Common myeloid progenitor, CD34-positive (primary cell): ENCODE measurements at regions not wholly inside any gene's neighbourhood (a gene's known extent, or its start where the extent isn't known, plus 50 kb on each side); places are given as distances from the start of the nearest gene placed in this dataset.
"Not testable (repeated sequence)": the region's sequence is repeated elsewhere in the genome, so short reads cannot be mapped to it uniquely, and the experiment has no call there.

Experiments
- CTCF ChIA-PET: fragments of 350-600 bp; sonication (Branson Sonifier 250); formaldehyde crosslinking; loops from one replicate; lab custom pipeline; 2021; ENCODE audit warnings: antibody characterized with exemption; lab: Charles Lee
- POLR2A ChIA-PET: fragments of 350-600 bp; sonication (Branson Sonifier 250); formaldehyde crosslinking; loops from one replicate; lab custom pipeline; 2021; ENCODE audit warnings: antibody characterized with exemption; lab: Charles Lee
- DNase-seq, 3 donors: peaks; one replicate each; pipeline versions ENCODE4 v3.0.0 to v3.0.0-alpha.2; 2013
- H3K27ac ChIP-seq, 2 experiments: 1 replicate in 1 of 2; 2 replicates in 1 of 2; pipeline ENCODE4 v1.7.0; 2013; ENCODE audit warnings: inconsistent platforms in 2 of 2, low read length in 2 of 2, mild to moderate bottlenecking in 2 of 2, low read depth in 1 of 2, moderate library complexity in 1 of 2; ENCODE audit not compliant: severe bottlenecking in 2 of 2, insufficient read depth in 1 of 2, poor library complexity in 1 of 2
- H3K27me3 ChIP-seq, 5 experiments: replicated peaks in 2 of 5; 1 replicate in 3 of 5; 2 replicates in 2 of 5; pipeline versions ENCODE4 v1.6.1 to v1.7.0; 2013; ENCODE audit warnings: low read length in 4 of 5, mild to moderate bottlenecking in 2 of 5, moderate library complexity in 2 of 5, inconsistent platforms in 1 of 5; ENCODE audit not compliant: insufficient read depth in 5 of 5, control insufficient read depth in 4 of 5
- H3K36me3 ChIP-seq, 4 experiments: 1 replicate in 2 of 4; 2 replicates in 2 of 4; pipeline versions ENCODE4 v1.6.1 to v1.7.0; 2013; ENCODE audit warnings: low read length in 3 of 4, control low read depth in 1 of 4, mild to moderate bottlenecking in 1 of 4; ENCODE audit not compliant: control insufficient read depth in 4 of 4, insufficient read depth in 4 of 4
- H3K4me1 ChIP-seq, 4 experiments: 1 replicate in 3 of 4; 2 replicates in 1 of 4; pipeline versions ENCODE4 v1.6.1 to v1.7.1; 2013; ENCODE audit warnings: low read length in 3 of 4, mild to moderate bottlenecking in 3 of 4, control low read depth in 1 of 4, inconsistent platforms in 1 of 4, moderate library complexity in 1 of 4; ENCODE audit not compliant: control insufficient read depth in 4 of 4, insufficient read depth in 4 of 4; ENCODE audit errors: control extremely low read depth in 1 of 4
- H3K4me3 ChIP-seq, 7 experiments: 1 replicate in 4 of 7; 2 replicates in 3 of 7; pipeline versions ENCODE4 v1.5.1 to v1.7.0; 2013; ENCODE audit warnings: mild to moderate bottlenecking in 7 of 7, low read length in 6 of 7, moderate library complexity in 6 of 7, inconsistent platforms in 2 of 7, low read depth in 2 of 7, control low read depth in 1 of 7; ENCODE audit not compliant: insufficient read depth in 4 of 7, control insufficient read depth in 1 of 7; ENCODE audit errors: extremely low read depth in 1 of 7
- H3K9me3 ChIP-seq, 5 experiments: 1 replicate in 4 of 5; 2 replicates in 1 of 5; pipeline versions ENCODE4 v1.6.1 to v1.7.1; 2013; ENCODE audit warnings: low read length in 4 of 5, mild to moderate bottlenecking in 2 of 5, inconsistent platforms in 1 of 5, low read depth in 1 of 5, moderate library complexity in 1 of 5; ENCODE audit not compliant: control insufficient read depth in 4 of 5, insufficient read depth in 2 of 5; ENCODE audit errors: control extremely low read depth in 1 of 5
- WGBS: methylation state at CpG from one replicate; pipeline ENCODE4 v1.1.5; 2013; ENCODE audit not compliant: insufficient coverage; 5-methylcytosine and 5-hydroxymethylcytosine counted together

DNA sequence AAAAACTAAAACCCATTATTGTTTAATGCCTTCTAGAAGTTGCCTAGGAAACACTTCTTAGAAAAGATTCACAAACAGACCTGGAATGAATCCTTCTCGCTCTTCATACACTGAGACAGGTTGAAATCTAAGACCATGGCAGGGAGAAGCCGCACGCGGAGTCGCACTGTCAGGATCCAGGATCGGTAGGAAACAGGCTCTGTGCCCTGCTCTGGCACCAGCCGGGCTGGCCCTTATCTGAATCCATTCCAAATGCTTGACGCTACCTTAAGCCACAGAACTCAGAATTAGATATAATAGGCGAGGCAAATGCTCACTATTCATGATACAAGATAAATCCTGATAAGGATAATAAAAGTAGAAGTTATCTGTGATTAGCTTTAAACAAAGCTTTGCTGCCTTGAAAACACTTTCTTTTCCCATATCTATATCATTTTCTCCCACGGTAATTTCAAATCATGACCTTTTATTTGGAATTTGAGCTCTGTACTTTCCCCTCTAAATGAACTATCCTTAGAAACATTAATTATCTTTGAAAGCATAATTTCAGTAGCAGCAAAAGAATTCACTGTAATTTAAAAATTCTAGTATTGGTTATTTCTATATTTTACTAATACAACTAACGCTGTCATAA, 385.6 kb downstream of the IRS2 start:
- H3K27me3 ChIP-seq: no peaks in the 10 kb centered on the region
- H3K4me1 ChIP-seq: no peaks in the 10 kb centered on the region
- 98% methylated on average over 6 of the region's 11 CpGs for WGBS
- H3K27ac ChIP-seq: no peak overlapping the region
- DNase-seq: no peak
- ChIA-PET CTCF (no interaction called here), POLR2A (interaction anchor here (0.7 kb wide), 1 partner anchor 1403 kb away, joined by 3 read pairs; no protein-coding TSS in a partner anchor)
- H3K9me3 ChIP-seq: peaks cover 0 to 2% (median 0%) of the 10 kb centered on the region in 5 experiments
- H3K36me3 ChIP-seq: no peaks in the 10 kb centered on the region
- H3K4me3 ChIP-seq: no peak overlapping the region

DNA sequence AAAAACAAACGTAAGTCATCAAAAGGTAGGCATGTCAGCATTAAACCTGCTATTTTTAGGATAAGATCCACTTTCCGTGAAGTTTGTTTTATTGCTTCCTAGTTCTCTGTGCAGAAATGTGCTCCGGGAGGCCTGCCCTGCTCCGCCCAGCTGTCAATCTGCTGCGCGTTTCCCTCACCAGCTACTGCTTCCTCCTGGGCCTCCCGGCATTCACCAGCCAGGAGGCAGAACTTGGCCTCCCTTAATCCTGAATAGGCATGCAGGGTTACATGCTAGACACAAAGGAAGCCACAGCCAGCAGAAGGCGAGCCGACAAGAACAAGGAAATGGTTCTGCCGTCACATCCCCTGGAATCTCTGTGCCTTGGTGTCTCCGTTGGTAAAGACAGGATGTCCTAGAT, 386.2 kb downstream of the IRS2 start:
- no peak overlapping the region for H3K27ac ChIP-seq
- no peak overlapping the region for H3K4me3 ChIP-seq
- POLR2A ChIA-PET: no interaction called here
- H3K4me1 ChIP-seq: no peaks in the 10 kb centered on the region
- H3K9me3 ChIP-seq: peaks cover 0 to 2% (median 0%) of the 10 kb centered on the region in 5 experiments
- CTCF ChIA-PET: interaction anchor here (1.0 kb wide), 1 partner anchor 18 kb away, joined by 4 read pairs; no protein-coding TSS in a partner anchor
- DNase-seq: no peak
- 25% methylated on average over 10 of the region's 11 CpGs for WGBS
- H3K36me3 ChIP-seq: no peaks in the 10 kb centered on the region
- H3K27me3 ChIP-seq: no peaks in the 10 kb centered on the region

DNA sequence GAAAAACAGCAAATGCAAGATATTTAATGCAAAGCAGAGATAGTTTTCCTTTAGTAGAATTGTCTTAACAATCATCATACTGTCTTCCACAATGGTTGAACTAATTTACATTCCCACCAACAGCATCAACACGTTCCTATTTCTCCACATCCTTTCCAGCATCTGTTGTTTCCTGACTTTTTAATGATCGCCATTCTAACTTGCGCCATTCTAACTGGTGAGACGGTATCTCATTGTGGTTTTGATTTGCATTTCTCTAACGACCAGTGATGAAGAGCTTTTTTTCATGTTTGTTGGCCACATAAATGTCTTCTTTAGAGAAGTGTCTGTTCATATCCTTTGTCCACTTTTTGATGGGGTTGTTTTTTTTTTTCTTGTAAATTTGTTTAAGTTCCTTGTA, 388.3 kb downstream of the IRS2 start:
- not testable (repeated sequence) for H3K9me3 ChIP-seq

GRCh38 chr13:109397285-109397684, 389.1 kb downstream of the IRS2 start:
- no peak overlapping the region for H3K4me3 ChIP-seq
- CTCF ChIA-PET: no interaction called here
- no peak for DNase-seq

More for the DNA sequence above, 388.3 kb downstream of the IRS2 start:
- H3K4me1 ChIP-seq, CTCF ChIA-PET, DNase-seq, H3K27ac ChIP-seq, H3K27me3 ChIP-seq, POLR2A ChIA-PET, H3K4me3 ChIP-seq, H3K36me3 ChIP-seq: not testable (repeated sequence)
- 83% methylated on average over 5 of the region's 5 CpGs for WGBS

DNA sequence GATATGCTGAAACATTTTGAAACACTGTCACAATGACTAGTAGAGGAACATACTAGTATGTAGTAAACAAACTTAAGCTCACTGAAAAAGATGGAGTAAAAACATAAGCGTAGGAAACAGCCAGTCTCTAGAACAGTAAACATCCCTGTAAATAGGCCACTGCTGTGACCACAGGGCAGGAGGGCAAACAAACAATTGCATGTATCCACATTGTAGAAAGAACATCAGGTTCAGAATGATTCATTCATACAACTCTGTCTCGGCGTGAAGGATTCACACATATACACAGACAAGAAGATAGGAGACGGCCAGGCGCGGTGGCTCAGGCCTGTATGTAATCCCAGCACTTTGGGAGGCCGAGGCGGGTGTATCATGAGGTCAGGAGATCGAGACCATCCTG, 390.1 kb downstream of the IRS2 start:
- Histone ChIP-seq H3K4me3 (no peak overlapping the region), H3K4me1 (no peaks in the 10 kb centered on the region), H3K27me3 (no peaks in the 10 kb centered on the region), H3K27ac (no peak overlapping the region), H3K36me3 (no peaks in the 10 kb centered on the region), H3K9me3 (peaks cover 0 to 2% (median 0%) of the 10 kb centered on the region in 5 experiments)
- POLR2A ChIA-PET: no interaction called here
- 100% methylated on average over 3 of the region's 9 CpGs for WGBS
- no peak for DNase-seq
- CTCF ChIA-PET: no interaction called here

More at GRCh38 chr13:109397285-109397684, 389.1 kb downstream of the IRS2 start:
- Histone ChIP-seq H3K36me3 (no peaks in the 10 kb centered on the region), H3K4me1 (no peaks in the 10 kb centered on the region), H3K27ac (no peak overlapping the region), H3K9me3 (peaks cover 0 to 2% (median 0%) of the 10 kb centered on the region in 5 experiments), H3K27me3 (no peaks in the 10 kb centered on the region)
- POLR2A ChIA-PET: interaction anchor here (0.7 kb wide), 1 partner anchor 35 kb away, joined by 3 read pairs; no protein-coding TSS in a partner anchor
- 95% methylated on average over 2 of the region's 3 CpGs for WGBS

DNA sequence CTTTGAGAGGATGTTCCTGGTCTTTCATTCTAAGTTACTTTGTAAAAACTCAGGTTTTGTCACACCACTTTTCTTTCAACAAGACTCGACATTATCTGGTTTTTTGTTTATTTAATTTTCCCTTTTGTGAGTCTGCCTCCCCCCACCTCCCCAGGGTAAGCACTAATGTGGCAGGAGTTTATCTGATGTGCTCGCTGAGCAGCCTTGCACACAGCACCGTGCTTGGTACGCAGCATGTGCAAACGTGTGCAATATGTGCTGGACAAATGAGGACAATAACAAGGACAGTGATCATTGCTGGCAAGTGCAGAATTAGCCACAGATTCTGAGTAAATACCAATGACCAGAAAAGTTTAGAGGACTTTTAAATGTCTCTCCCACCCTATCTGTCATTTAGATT, 391.4 kb downstream of the IRS2 start:
- peaks cover 0 to 2% (median 0%) of the 10 kb centered on the region in 5 experiments for H3K9me3 ChIP-seq
- no peak overlapping the region for H3K27ac ChIP-seq
- peaks cover 0 to 2% (median 0%) of the 10 kb centered on the region in 5 experiments for H3K27me3 ChIP-seq
- ChIA-PET POLR2A (no interaction called here), CTCF (no interaction called here)
- no peak overlapping the region for H3K4me3 ChIP-seq
- DNase-seq: no peak
- 84% methylated on average over 4 of the region's 5 CpGs for WGBS
- no peaks in the 10 kb centered on the region for H3K36me3 ChIP-seq
- H3K4me1 ChIP-seq: no peaks in the 10 kb centered on the region

DNA sequence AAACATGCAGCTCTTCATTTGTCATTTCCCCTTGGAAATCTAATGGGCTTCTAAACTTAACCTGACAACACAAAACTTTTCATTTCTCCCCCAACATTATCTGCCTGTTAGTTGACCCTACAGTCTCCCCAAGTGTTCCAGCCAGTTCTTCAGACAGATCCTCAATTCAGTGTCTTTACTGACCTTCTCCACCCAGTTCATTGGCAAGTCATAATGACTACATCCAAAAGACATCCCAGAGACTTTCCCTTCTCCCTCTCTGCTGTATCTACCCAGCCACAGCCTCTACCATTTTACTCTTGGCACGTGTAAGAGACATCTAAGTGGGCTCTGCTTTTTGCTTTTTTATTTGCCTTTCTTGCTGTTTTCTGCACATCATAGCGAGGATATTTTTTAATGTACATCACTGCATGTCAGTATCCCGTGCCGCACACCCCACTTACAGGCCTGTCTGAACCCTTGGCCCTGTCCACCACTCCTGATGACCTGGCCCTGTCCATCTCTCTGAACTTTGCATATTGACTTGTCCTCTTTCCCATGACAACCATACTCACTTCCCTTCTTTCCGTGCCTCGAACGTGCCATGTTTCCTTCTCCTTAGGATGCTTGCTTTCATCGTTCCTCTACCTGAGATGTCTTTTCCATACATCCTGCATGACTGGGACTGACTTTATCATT, 391.9 kb downstream of the IRS2 start:
- Histone ChIP-seq H3K27me3 (peaks cover 0 to 2% (median 0%) of the 10 kb centered on the region in 5 experiments), H3K9me3 (peaks cover 0 to 2% (median 0%) of the 10 kb centered on the region in 5 experiments), H3K36me3 (no peaks in the 10 kb centered on the region), H3K4me1 (no peaks in the 10 kb centered on the region), H3K27ac (no peak overlapping the region), H3K4me3 (no peak overlapping the region)
- CTCF ChIA-PET: no interaction called here
- POLR2A ChIA-PET: no interaction called here
- 94% methylated on average over 8 of the region's 8 CpGs for whole genome bisulfite sequencing
- DNase-seq: no peak
